GM19035 (cell line): ENCODE measurements at regions not wholly inside any gene's neighbourhood (a gene's known extent, or its start where the extent isn't known, plus 50 kb on each side); places are given as distances from the start of the nearest gene placed in this dataset.

ENCODE experiments used
- ATAC-seq: cut with Tn5 transposase; IDR thresholded peaks from one replicate; pipeline ENCODE4 v1.9.1; 2021; ENCODE audit not compliant: unreplicated experiment

GRCh38 chr12:63321373-63321772 is 170.4 kb upstream of the AVPR1A start:
- ATAC-seq, result no peak

GRCh38 chr12:63319936-63320633 is 169.1 kb upstream of the AVPR1A start:
- ATAC-seq, result no peak

GRCh38 chr12:63319386-63319785 is 168.4 kb upstream of the AVPR1A start:
- ATAC-seq, result no peak

GRCh38 chr12:63318933-63319332 is 167.9 kb upstream of the AVPR1A start:
- ATAC-seq, result no peak

GRCh38 chr12:63318313-63318712 is 167.3 kb upstream of the AVPR1A start:
- ATAC-seq, result no peak

GRCh38 chr12:63317880-63318279 is 166.9 kb upstream of the AVPR1A start:
- no peak for ATAC-seq

GRCh38 chr12:63317286-63317846 is 166.4 kb upstream of the AVPR1A start:
- ATAC-seq, result no peak

GRCh38 chr12:63313139-63313538 is 162.1 kb upstream of the AVPR1A start:
- ATAC-seq, result no peak

- no peak for ATAC-seq
Observed at GRCh38 chr12:63308671-63309070, 157.7 kb upstream of the AVPR1A start.

- ATAC-seq, result no peak
Observed at GRCh38 chr12:63307849-63308248, 156.8 kb upstream of the AVPR1A start.

GRCh38 chr12:63305901-63306875 is 155.2 kb upstream of the AVPR1A start:
- ATAC-seq, result no peak

GRCh38 chr12:63304887-63305316 is 153.9 kb upstream of the AVPR1A start:
- ATAC-seq, result no peak

GRCh38 chr12:63302941-63303536 is 152.0 kb upstream of the AVPR1A start:
- peak; percentile 10 for ATAC-seq

- ATAC-seq, result peak; percentile 67
Observed at GRCh38 chr12:63302269-63302940, 151.4 kb upstream of the AVPR1A start.

- ATAC-seq, result no peak
Observed at GRCh38 chr12:63301311-63301710, 150.3 kb upstream of the AVPR1A start.

- ATAC-seq, result no peak
Observed at GRCh38 chr12:63298386-63298930, 147.5 kb upstream of the AVPR1A start.

GRCh38 chr12:63294327-63294632 is 143.3 kb upstream of the AVPR1A start:
- no peak for ATAC-seq

- ATAC-seq, result no peak
Observed at GRCh38 chr12:63292471-63293221, 141.6 kb upstream of the AVPR1A start.

- ATAC-seq, result peak; percentile 89
Observed at GRCh38 chr12:63276537-63277365, 125.8 kb upstream of the AVPR1A start.
